HUES64 (cell line): ENCODE measurements at regions not wholly inside any gene's neighbourhood (a gene's known extent, or its start where the extent isn't known, plus 50 kb on each side); places are given as distances from the start of the nearest gene placed in this dataset.
"Not testable (repeated sequence)": the region's sequence is repeated elsewhere in the genome, so short reads cannot be mapped to it uniquely, and the experiment has no call there.

Source experiments
- H3K27ac ChIP-seq: 2 replicates; pipeline ENCODE4 v1.7.0; 2013; ENCODE audit warnings: low read depth, low read length, inconsistent platforms
- H3K27me3 ChIP-seq: 2 replicates; pipeline ENCODE4 v1.6.1; 2013; ENCODE audit warnings: mild to moderate bottlenecking, low read length; ENCODE audit not compliant: insufficient read depth
- H3K36me3 ChIP-seq: 2 replicates; pipeline ENCODE4 v1.6.1; 2013; ENCODE audit warnings: mild to moderate bottlenecking, low read length; ENCODE audit not compliant: insufficient read depth
- H3K4me1 ChIP-seq: 2 replicates; pipeline ENCODE4 v1.6.1; 2013; ENCODE audit warnings: mild to moderate bottlenecking, low read length, moderate library complexity; ENCODE audit not compliant: insufficient read depth
- H3K4me3 ChIP-seq: 2 replicates; pipeline ENCODE4 v1.5.1; 2013; ENCODE audit warnings: mild to moderate bottlenecking, low read length, moderate library complexity
- H3K9ac ChIP-seq: 2 replicates; pipeline ENCODE4 v1.6.1; 2013; ENCODE audit warnings: mild to moderate bottlenecking, low read depth, low read length
- H3K9me3 ChIP-seq: 2 replicates; pipeline ENCODE4 v1.6.1; 2013; ENCODE audit warnings: low read depth, low read length; ENCODE audit not compliant: insufficient read depth
- WGBS: fragments of 150-250, 120-280 bp; methylation state at CpG from one replicate; pipeline ENCODE4 v1.1.7; 2013; ENCODE audit warnings: missing lambda C conversion rate; 5-methylcytosine and 5-hydroxymethylcytosine counted together

- H3K9me3 ChIP-seq, result no peaks in the 10 kb centered on the region
- no peak overlapping the region for H3K4me3 ChIP-seq
- no peaks in the 10 kb centered on the region for H3K27me3 ChIP-seq
- no peaks in the 10 kb centered on the region for H3K4me1 ChIP-seq
- no peak overlapping the region for H3K9ac ChIP-seq
- no CpG with 5 or more reads among the region's 1 CpG for WGBS
- no peak overlapping the region for H3K27ac ChIP-seq
- H3K36me3 ChIP-seq, result no peaks in the 10 kb centered on the region
Measured at GRCh38 chr1:166616206-166616605, 223.1 kb upstream of the POGK start.

DNA sequence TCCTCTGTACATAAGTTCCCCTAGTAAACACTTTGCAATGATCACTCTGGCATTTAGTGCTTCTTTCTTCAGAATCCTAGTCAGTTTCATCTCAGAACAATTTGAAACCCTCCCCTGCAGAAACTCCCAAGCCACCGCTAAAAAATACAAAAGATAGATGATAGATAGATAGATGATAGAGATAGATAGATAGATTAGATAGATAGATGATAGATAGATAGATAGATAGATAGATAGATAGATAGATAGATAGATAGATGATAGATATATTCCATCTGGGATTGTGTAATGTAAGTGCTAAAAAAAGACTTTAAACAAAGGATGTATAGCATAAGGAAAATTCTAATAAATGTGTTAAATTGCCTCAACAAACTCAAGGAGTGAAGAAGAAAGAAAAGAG is 212.6 kb upstream of the POGK start:
- WGBS, result no CpG with 5 or more reads among the region's 1 CpG
- Histone ChIP-seq H3K27me3 (no peaks in the 10 kb centered on the region), H3K36me3 (no peaks in the 10 kb centered on the region), H3K9ac (no peak overlapping the region), H3K4me1 (no peaks in the 10 kb centered on the region), H3K9me3 (no peaks in the 10 kb centered on the region), H3K27ac (no peak overlapping the region), H3K4me3 (no peak overlapping the region)

GRCh38 chr1:166627558-166627957 is 211.7 kb upstream of the POGK start:
- Histone ChIP-seq H3K9me3 (no peaks in the 10 kb centered on the region), H3K36me3 (no peaks in the 10 kb centered on the region), H3K4me1 (no peaks in the 10 kb centered on the region), H3K27me3 (no peaks in the 10 kb centered on the region), H3K9ac (no peak overlapping the region), H3K27ac (no peak overlapping the region), H3K4me3 (no peak overlapping the region)
- WGBS, result 68% methylated on average over 4 of the region's 4 CpGs

DNA sequence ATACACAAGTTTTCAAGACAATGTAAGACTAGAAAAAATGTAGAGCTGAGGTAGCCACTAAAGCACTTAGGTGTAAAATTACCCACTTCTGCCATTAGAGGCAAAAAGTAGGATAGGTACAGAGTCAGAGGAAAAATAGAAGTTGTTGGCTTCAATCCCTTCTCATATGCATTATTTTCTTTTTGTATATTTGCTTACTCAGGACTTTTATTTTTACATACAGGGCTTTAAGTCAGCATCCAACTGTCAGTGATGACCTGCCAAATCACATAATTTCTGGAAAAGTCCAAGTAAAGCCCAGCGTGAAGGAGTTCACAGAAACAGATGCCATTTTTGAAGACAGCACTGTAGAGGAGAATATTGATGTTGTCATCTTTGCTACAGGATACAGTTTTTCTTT is 211.0 kb upstream of the POGK start:
- H3K9me3 ChIP-seq, result no peaks in the 10 kb centered on the region
- H3K4me3 ChIP-seq, result no peak overlapping the region
- H3K27me3 ChIP-seq, result no peaks in the 10 kb centered on the region
- H3K36me3 ChIP-seq, result no peaks in the 10 kb centered on the region
- no peaks in the 10 kb centered on the region for H3K4me1 ChIP-seq
- H3K27ac ChIP-seq, result no peak overlapping the region
- WGBS, result 95% methylated on average over 1 of the region's 1 CpG
- H3K9ac ChIP-seq, result no peak overlapping the region

GRCh38 chr1:166629946-166630345 is 209.3 kb upstream of the POGK start:
- Histone ChIP-seq H3K9me3 (no peaks in the 10 kb centered on the region), H3K4me1 (no peaks in the 10 kb centered on the region), H3K9ac (no peak overlapping the region), H3K4me3 (no peak overlapping the region), H3K36me3 (no peaks in the 10 kb centered on the region), H3K27me3 (no peaks in the 10 kb centered on the region), H3K27ac (no peak overlapping the region)
- WGBS, result 90% methylated on average over 1 of the region's 1 CpG

DNA sequence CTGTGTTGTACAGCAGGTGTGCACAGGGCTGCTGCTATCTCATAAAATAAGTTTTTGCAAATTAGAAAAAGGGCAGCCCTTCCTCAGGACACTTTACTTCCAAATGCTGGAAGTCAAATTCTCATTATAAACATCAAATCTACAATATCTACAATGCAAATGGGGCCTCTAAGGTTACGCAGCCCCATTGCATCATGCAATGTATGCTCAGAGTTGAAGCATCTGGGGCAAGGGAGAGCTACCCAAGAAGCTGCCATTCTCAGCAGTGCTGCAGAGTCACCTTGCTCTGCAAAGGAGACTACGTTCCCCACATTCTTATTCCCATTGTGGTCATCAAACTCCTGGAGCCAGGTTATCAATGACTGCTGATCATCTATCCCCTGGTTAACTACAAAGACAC is 208.9 kb upstream of the POGK start:
- Histone ChIP-seq H3K36me3 (no peaks in the 10 kb centered on the region), H3K9ac (no peak overlapping the region), H3K27me3 (no peaks in the 10 kb centered on the region), H3K9me3 (no peaks in the 10 kb centered on the region), H3K27ac (no peak overlapping the region), H3K4me1 (no peaks in the 10 kb centered on the region), H3K4me3 (no peak overlapping the region)
- 96% methylated on average over 2 of the region's 2 CpGs for WGBS

DNA sequence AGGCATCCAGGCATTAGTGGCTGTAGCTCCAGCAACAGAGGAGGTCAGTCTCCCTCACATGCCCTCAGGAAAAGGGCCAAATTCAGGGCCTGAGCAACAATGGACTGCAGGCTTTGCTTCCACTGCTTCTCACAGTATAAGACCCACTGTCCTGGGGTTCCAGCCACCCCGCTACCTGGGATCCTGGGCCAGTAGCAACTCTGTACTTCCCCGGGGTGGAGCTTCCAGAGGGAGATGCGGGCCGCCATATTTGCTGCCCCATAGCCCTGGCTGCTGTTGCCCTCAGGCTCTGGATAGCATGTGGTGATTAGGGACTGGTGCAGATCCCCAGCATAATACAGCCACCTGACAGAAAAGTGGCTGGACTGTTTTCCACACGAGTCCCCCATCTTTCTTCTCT is 201.1 kb upstream of the POGK start:
- Histone ChIP-seq H3K4me3 (no peak overlapping the region), H3K4me1 (no peaks in the 10 kb centered on the region), H3K27me3 (no peaks in the 10 kb centered on the region), H3K9ac (no peak overlapping the region), H3K27ac (no peak overlapping the region), H3K9me3 (no peaks in the 10 kb centered on the region), H3K36me3 (no peaks in the 10 kb centered on the region)
- 95% methylated on average over 5 of the region's 5 CpGs for WGBS

DNA sequence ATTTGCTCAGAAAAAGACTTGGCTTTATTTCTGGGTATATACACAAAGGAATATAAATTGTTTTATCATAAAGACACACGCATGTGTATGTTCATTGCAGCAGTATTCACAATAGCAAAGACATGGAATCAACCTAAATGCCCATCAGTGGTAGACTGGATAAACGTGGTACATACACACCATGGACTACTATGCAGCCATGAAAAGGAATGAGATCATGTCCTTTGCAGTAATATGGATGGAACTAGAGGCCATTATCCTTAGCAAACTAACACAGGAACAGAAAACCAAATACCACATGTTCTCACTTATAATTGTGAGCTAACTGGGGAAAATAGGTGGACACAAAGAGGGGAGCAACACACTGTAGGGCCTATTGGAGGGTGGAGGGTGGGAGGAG is 182.0 kb upstream of the POGK start:
- not testable (repeated sequence) for H3K27me3 ChIP-seq, H3K36me3 ChIP-seq, H3K9me3 ChIP-seq, H3K4me1 ChIP-seq, H3K9ac ChIP-seq, H3K4me3 ChIP-seq, H3K27ac ChIP-seq
- 80% methylated on average over 2 of the region's 2 CpGs for WGBS

GRCh38 chr1:166666790-166667189 is 172.5 kb upstream of the POGK start:
- H3K27me3 ChIP-seq, H3K9ac ChIP-seq, H3K4me1 ChIP-seq, H3K36me3 ChIP-seq, H3K9me3 ChIP-seq, H3K27ac ChIP-seq, H3K4me3 ChIP-seq: not testable (repeated sequence)
- WGBS, result 80% methylated on average over 2 of the region's 3 CpGs

DNA sequence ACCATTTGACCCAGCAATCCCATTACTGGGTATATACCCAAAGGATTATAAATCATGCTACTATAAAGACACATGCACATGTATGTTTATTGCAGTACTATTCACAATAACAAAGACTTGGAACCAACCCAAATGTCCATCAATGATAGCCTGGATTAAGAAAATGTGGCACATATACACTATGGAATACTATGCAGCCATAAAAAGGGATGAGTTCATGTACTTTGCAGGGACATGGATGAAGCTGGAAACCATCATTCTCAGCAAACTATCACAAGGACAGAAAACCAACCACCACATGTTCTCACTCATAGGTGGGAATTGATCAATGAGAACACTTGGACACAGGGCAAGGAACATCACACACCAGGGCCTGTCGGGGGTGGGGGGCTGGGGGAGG is 171.7 kb upstream of the POGK start:
- not testable (repeated sequence) for H3K4me3 ChIP-seq, H3K27me3 ChIP-seq, H3K36me3 ChIP-seq, H3K9ac ChIP-seq, H3K9me3 ChIP-seq, H3K4me1 ChIP-seq, H3K27ac ChIP-seq
- WGBS, result 88% methylated on average over 1 of the region's 1 CpG

DNA sequence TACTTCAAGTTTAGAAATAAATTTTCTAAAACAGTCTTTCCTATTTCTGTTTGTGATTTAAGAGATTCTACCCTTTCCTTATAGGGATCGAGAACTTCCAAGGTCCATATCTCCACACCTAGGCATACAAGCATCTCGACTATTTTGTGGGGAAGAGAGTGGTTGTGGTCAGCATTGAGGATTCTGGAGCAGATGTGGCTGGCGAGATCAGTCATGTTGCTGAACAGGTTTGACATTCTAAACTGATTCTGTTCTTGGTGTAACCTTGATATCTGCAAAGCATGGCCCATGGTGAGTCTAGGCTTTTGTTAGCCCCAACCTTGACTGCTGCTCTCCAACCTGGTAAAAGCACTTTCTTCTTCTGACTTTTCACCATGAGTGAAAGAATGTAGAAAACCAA is 167.6 kb upstream of the POGK start:
- no peaks in the 10 kb centered on the region for H3K4me1 ChIP-seq
- WGBS, result 97% methylated on average over 2 of the region's 3 CpGs

DNA sequence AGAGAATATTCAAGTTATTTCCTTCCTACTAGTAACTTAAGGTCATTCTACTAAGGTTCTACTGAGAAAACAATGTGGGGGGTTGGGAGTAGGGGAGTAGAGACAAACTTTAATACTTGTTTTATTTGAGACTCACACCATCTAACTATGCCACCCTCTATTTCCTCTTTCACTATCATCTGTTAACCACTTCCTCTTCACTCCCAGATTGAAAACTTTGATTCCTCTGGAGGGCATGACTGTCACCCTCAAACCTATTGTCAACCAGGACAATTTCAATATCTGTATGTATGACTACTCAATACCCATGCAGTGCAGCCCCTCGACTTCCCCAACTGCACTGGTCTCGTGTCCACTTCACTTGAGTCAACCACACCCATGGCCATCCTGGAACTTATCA is 165.6 kb upstream of the POGK start:
- no peaks in the 10 kb centered on the region for H3K36me3 ChIP-seq
- no peak overlapping the region for H3K4me3 ChIP-seq
- 61% methylated on average over 2 of the region's 2 CpGs for WGBS

More for the DNA sequence above, 167.6 kb upstream of the POGK start:
- H3K4me3 ChIP-seq, result no peak overlapping the region
- no peak overlapping the region for H3K9ac ChIP-seq
- no peaks in the 10 kb centered on the region for H3K36me3 ChIP-seq
- no peaks in the 10 kb centered on the region for H3K27me3 ChIP-seq
- H3K9me3 ChIP-seq, result no peaks in the 10 kb centered on the region
- H3K27ac ChIP-seq, result no peak overlapping the region

More for the DNA sequence above, 165.6 kb upstream of the POGK start:
- H3K9me3 ChIP-seq, result no peaks in the 10 kb centered on the region
- no peak overlapping the region for H3K27ac ChIP-seq
- H3K9ac ChIP-seq, result no peak overlapping the region
- H3K27me3 ChIP-seq, result no peaks in the 10 kb centered on the region
- H3K4me1 ChIP-seq, result no peaks in the 10 kb centered on the region
